SU-DHL-6 (cell line): ENCODE measurements at regions not wholly inside any gene's neighbourhood (a gene's known extent, or its start where the extent isn't known, plus 50 kb on each side); places are given as distances from the start of the nearest gene placed in this dataset.

Experiments used
- EZH2phosphoT487 ChIP-seq: fragments of 200-600 bp; sonication (generic), shearing (Covaris generic); conservative IDR thresholded peaks from 2 replicates; pipeline ENCODE4 v1.6.1; 2018; ENCODE audit warnings: mild to moderate bottlenecking, antibody characterized with exemption, low read length, moderate library complexity, mixed read lengths
- TF ChIP-seq, protein P1 (sequence below): fragments of 200-600 bp; sonication (generic); IDR thresholded peaks from one replicate; pipeline ENCODE4 v1.5.1; 2017; ENCODE audit warnings: antibody characterized with exemption, mild to moderate bottlenecking, low read length, moderate library complexity; ENCODE audit not compliant: insufficient read depth, poor library complexity, severe bottlenecking

GRCh38 chr14:22194664-22195063 is 394.4 kb downstream of the DAD1 start:
- TF ChIP-seq, protein P1, sequence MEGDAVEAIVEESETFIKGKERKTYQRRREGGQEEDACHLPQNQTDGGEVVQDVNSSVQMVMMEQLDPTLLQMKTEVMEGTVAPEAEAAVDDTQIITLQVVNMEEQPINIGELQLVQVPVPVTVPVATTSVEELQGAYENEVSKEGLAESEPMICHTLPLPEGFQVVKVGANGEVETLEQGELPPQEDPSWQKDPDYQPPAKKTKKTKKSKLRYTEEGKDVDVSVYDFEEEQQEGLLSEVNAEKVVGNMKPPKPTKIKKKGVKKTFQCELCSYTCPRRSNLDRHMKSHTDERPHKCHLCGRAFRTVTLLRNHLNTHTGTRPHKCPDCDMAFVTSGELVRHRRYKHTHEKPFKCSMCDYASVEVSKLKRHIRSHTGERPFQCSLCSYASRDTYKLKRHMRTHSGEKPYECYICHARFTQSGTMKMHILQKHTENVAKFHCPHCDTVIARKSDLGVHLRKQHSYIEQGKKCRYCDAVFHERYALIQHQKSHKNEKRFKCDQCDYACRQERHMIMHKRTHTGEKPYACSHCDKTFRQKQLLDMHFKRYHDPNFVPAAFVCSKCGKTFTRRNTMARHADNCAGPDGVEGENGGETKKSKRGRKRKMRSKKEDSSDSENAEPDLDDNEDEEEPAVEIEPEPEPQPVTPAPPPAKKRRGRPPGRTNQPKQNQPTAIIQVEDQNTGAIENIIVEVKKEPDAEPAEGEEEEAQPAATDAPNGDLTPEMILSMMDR, result no peak
- TF ChIP-seq EZH2phosphoT487, result no peak
